ENCODE measurements at regions not wholly inside any gene's neighbourhood (a gene's known extent, or its start where the extent isn't known, plus 50 kb on each side); places are given as distances from the start of the nearest gene placed in this dataset.

DNA sequence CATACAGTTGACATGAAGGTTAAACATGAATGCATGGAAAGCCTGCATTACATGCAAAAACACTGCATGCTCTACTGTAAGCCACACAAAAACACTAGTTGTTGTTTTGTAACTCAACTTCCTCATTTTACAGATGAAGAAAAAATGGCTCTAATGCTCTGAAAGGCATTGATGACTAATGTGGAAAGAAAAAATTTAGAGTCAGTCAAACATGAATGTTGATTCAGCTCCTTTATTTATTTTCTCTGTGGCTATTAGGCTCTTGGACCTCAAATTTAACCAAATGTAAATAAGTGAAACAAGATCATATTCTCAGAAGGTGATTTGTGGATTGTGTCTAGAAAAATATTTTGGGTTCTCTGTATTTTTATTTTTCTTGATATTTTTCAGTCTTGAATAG is 336.7 kb upstream of the ZNF717 start:
- no peak overlapping the region for H2AFZ ChIP-seq (ENCODE audit: low read depth, low read length)
- H3K9ac ChIP-seq (ENCODE audit: low read depth, low read length), result no peak overlapping the region
- no peaks in the 10 kb centered on the region for H3K27me3 ChIP-seq (ENCODE audit: insufficient read depth, low read length, poor library complexity)
- ATAC-seq (ENCODE audit: insufficient read depth, low read depth), result no peak
- no peaks in the 10 kb centered on the region for H3K79me2 ChIP-seq (ENCODE audit: insufficient read depth, low read length)
- no peaks in the 10 kb centered on the region for H3K36me3 ChIP-seq (ENCODE audit: insufficient read depth, low read length)
- no peak for DNase-seq
- no peaks in the 10 kb centered on the region for H3K9me3 ChIP-seq (ENCODE audit: insufficient read depth, low read length, severe bottlenecking)
- H3K27ac ChIP-seq (ENCODE audit: low read length), result no peak overlapping the region
- H4K20me1 ChIP-seq (ENCODE audit: insufficient read depth, low read length), result no peaks in the 10 kb centered on the region
- H3K4me1 ChIP-seq (ENCODE audit: insufficient read depth, low read length), result no peaks in the 10 kb centered on the region
- TF ChIP-seq, protein P1, sequence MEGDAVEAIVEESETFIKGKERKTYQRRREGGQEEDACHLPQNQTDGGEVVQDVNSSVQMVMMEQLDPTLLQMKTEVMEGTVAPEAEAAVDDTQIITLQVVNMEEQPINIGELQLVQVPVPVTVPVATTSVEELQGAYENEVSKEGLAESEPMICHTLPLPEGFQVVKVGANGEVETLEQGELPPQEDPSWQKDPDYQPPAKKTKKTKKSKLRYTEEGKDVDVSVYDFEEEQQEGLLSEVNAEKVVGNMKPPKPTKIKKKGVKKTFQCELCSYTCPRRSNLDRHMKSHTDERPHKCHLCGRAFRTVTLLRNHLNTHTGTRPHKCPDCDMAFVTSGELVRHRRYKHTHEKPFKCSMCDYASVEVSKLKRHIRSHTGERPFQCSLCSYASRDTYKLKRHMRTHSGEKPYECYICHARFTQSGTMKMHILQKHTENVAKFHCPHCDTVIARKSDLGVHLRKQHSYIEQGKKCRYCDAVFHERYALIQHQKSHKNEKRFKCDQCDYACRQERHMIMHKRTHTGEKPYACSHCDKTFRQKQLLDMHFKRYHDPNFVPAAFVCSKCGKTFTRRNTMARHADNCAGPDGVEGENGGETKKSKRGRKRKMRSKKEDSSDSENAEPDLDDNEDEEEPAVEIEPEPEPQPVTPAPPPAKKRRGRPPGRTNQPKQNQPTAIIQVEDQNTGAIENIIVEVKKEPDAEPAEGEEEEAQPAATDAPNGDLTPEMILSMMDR (IDR thresholded peaks at IDR 0.05; ENCODE audit: borderline replicate concordance, extremely low read depth, low read length, poor library complexity, severe bottlenecking), result no peak
- no peak for TF ChIP-seq EZH2 (IDR thresholded peaks at IDR 0.05; ENCODE audit: borderline replicate concordance, low read depth, low read length, severe bottlenecking)
- H3K4me2 ChIP-seq (ENCODE audit: insufficient read depth, low read length), result no peak overlapping the region
- no peak overlapping the region for H3K4me3 ChIP-seq (ENCODE audit: low read depth in 1 of 2, low read length in 2 of 2)

DNA sequence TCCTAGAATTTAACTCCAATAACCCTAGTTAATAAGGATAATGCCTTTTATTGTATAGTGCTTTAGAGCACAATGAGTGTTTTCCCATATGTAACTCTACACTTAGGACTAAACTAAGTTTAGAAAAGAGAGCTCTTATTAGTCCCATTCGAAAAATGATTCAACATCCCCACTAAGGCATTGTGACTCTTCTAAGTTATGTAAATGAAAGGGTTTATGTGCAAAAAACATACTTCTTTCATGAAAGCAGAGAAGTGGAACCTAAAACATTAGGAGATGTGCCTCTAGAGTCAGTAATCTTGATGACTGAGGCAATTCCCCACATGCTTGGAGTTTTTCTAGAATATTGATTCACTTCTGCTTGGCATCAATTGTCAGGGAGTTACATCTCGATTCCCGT is 344.1 kb upstream of the ZNF717 start:
- no peak for ATAC-seq (ENCODE audit: insufficient read depth, low read depth)
- TF ChIP-seq, protein P1 (IDR thresholded peaks at IDR 0.05; ENCODE audit: borderline replicate concordance, extremely low read depth, low read length, poor library complexity, severe bottlenecking), result no peak
- no peak for TF ChIP-seq EZH2 (IDR thresholded peaks at IDR 0.05; ENCODE audit: borderline replicate concordance, low read depth, low read length, severe bottlenecking)
- no peak overlapping the region for H3K9ac ChIP-seq (ENCODE audit: low read depth, low read length)
- no peak overlapping the region for H3K27ac ChIP-seq (ENCODE audit: low read length)
- no peaks in the 10 kb centered on the region for H3K4me1 ChIP-seq (ENCODE audit: insufficient read depth, low read length)
- no peak overlapping the region for H3K4me2 ChIP-seq (ENCODE audit: insufficient read depth, low read length)
- no peak overlapping the region for H2AFZ ChIP-seq (ENCODE audit: low read depth, low read length)
- no peaks in the 10 kb centered on the region for H3K36me3 ChIP-seq (ENCODE audit: insufficient read depth, low read length)
- H3K79me2 ChIP-seq (ENCODE audit: insufficient read depth, low read length), result no peaks in the 10 kb centered on the region
- no peaks in the 10 kb centered on the region for H4K20me1 ChIP-seq (ENCODE audit: insufficient read depth, low read length)
- no peak for DNase-seq
- no peaks in the 10 kb centered on the region for H3K9me3 ChIP-seq (ENCODE audit: insufficient read depth, low read length, severe bottlenecking)
- no peaks in the 10 kb centered on the region for H3K27me3 ChIP-seq (ENCODE audit: insufficient read depth, low read length, poor library complexity)
- no peak overlapping the region for H3K4me3 ChIP-seq (ENCODE audit: low read depth in 1 of 2, low read length in 2 of 2)

DNA sequence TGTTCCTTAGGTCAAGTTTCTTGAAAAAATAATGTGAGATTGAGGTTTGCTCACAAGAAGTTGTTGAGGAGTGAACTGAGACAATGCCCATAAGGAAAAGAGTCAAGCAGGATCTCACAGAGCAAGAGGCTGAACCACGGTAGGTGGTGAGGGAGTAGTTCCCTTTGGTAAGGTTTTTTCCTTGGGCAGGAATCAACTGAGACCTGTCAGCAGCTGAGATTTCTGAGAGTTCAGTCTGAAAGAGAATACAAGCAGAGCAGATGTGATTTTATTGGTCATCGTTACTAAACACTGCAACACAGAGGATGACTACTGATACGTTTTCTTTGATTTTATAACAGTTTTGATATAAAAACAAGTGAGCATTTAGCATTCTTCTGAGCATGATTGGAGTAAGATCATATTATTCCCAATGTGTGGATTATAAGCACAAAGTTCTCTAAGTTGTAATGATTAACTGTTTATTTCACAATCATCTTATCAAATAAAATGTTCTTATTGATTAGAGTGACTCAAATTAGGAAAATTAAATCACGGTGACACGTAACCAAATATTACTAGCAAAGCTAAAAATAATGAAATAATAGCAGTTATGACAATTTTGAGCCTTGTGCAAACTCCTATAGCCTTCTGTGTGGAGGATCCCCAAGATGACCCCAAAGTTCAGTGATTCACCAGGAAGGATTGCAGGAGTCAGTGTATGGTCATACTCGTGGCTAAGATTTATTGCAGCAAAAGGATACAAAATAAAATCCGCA is 346.2 kb upstream of the ZNF717 start:
- Histone ChIP-seq H3K4me3 (ENCODE audit: low read depth in 1 of 2, low read length in 2 of 2) (no peak overlapping the region), H3K4me2 (ENCODE audit: insufficient read depth, low read length) (no peak overlapping the region), H3K36me3 (ENCODE audit: insufficient read depth, low read length) (no peaks in the 10 kb centered on the region), H3K4me1 (ENCODE audit: insufficient read depth, low read length) (no peaks in the 10 kb centered on the region), H4K20me1 (ENCODE audit: insufficient read depth, low read length) (no peaks in the 10 kb centered on the region), H3K9ac (ENCODE audit: low read depth, low read length) (no peak overlapping the region), H3K79me2 (ENCODE audit: insufficient read depth, low read length) (no peaks in the 10 kb centered on the region), H3K27me3 (ENCODE audit: insufficient read depth, low read length, poor library complexity) (no peaks in the 10 kb centered on the region), H3K9me3 (ENCODE audit: insufficient read depth, low read length, severe bottlenecking) (no peaks in the 10 kb centered on the region), H3K27ac (ENCODE audit: low read length) (no peak overlapping the region), H2AFZ (ENCODE audit: low read depth, low read length) (no peak overlapping the region)
- ATAC-seq (ENCODE audit: insufficient read depth, low read depth), result no peak
- TF ChIP-seq, protein P1 (IDR thresholded peaks at IDR 0.05; ENCODE audit: borderline replicate concordance, extremely low read depth, low read length, poor library complexity, severe bottlenecking), result no peak
- no peak for TF ChIP-seq EZH2 (IDR thresholded peaks at IDR 0.05; ENCODE audit: borderline replicate concordance, low read depth, low read length, severe bottlenecking)
- DNase-seq, result no peak

All from DND-41 (cell line).